Keratinocyte (primary cell): ENCODE measurements at regions not wholly inside any gene's neighbourhood (a gene's known extent, or its start where the extent isn't known, plus 50 kb on each side); places are given as distances from the start of the nearest gene placed in this dataset.

Experiments used
- EZH2 ChIP-seq: IDR thresholded peaks from one replicate; pipeline ENCODE4 v1.6.1; 2012; ENCODE audit warnings: inconsistent platforms, mild to moderate bottlenecking, low read length, moderate library complexity
- TF ChIP-seq, protein P1 (sequence below), 3 experiments: IDR thresholded peaks in 1 of 3; conservative IDR thresholded peaks in 1 of 3; optimal IDR thresholded peaks in 1 of 3; 2 replicates in 2 of 3; 3 replicates in 1 of 3; pipeline versions ENCODE3 to v1.5.1; 2011; ENCODE audit warnings: low read length in 3 of 3, mild to moderate bottlenecking in 3 of 3, moderate library complexity in 2 of 3, control low read depth in 1 of 3, inconsistent platforms in 1 of 3; ENCODE audit not compliant: insufficient read depth in 2 of 3; ENCODE audit errors: extremely low read depth in 1 of 3

GRCh38 chr4:15151033-15151432 lies 148.8 kb downstream of the CPEB2 start:
- TF ChIP-seq, protein P1, sequence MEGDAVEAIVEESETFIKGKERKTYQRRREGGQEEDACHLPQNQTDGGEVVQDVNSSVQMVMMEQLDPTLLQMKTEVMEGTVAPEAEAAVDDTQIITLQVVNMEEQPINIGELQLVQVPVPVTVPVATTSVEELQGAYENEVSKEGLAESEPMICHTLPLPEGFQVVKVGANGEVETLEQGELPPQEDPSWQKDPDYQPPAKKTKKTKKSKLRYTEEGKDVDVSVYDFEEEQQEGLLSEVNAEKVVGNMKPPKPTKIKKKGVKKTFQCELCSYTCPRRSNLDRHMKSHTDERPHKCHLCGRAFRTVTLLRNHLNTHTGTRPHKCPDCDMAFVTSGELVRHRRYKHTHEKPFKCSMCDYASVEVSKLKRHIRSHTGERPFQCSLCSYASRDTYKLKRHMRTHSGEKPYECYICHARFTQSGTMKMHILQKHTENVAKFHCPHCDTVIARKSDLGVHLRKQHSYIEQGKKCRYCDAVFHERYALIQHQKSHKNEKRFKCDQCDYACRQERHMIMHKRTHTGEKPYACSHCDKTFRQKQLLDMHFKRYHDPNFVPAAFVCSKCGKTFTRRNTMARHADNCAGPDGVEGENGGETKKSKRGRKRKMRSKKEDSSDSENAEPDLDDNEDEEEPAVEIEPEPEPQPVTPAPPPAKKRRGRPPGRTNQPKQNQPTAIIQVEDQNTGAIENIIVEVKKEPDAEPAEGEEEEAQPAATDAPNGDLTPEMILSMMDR (optimal IDR thresholded peaks at IDR 0.05 in 1 of 3, IDR thresholded peaks at IDR 0.05 in 1 of 3, conservative IDR thresholded peaks at IDR 0.05 in 1 of 3; ENCODE audit: extremely low read depth in 1 of 3, insufficient read depth in 2 of 3, low read length in 3 of 3), result no peak
- no peak for TF ChIP-seq EZH2
